ENCODE measurements at regions not wholly inside any gene's neighbourhood (a gene's known extent, or its start where the extent isn't known, plus 50 kb on each side); places are given as distances from the start of the nearest gene placed in this dataset.

DNA sequence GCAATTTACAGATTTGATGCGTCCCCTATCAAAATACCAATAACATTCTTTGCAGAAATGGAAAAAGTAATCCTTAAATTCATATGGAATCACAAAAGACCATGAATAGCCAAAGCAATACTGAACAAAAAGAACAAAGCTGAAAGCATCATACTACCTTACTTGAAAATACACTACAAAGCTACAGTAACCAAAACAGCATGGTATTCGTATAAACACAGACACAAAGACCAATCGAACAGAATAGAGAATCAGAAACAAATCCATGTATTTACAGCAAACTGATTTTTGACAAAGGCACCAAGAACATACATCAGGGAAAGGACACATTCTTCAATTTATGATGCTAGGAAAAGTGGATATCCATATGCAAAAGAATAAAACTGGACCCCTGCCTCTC, 206.5 kb upstream of the PDE10A start:
- TF ChIP-seq EZH2phosphoT487 (IDR thresholded peaks at IDR 0.05; ENCODE audit: insufficient read depth, low read depth) = no peak
- TF ChIP-seq EZH2 (IDR thresholded peaks at IDR 0.05; ENCODE audit: insufficient read depth, poor library complexity, severe bottlenecking) = no peak
